GM12878 (cell line): ENCODE measurements at regions not wholly inside any gene's neighbourhood (a gene's known extent, or its start where the extent isn't known, plus 50 kb on each side); places are given as distances from the start of the nearest gene placed in this dataset.
A peak's percentile ranks its signal among the peaks of the same experiment; 100 is the strongest.
"Not testable (repeated sequence)": the region's sequence is repeated elsewhere in the genome, so short reads cannot be mapped to it uniquely, and the experiment has no call there.

Source experiments
- ATAC-seq: fragments of 200-7000 bp; cut with Tn5 transposase; 3 replicates; pipeline ENCODE4 v1.9.1; 2020; ENCODE audit warnings: mild to moderate bottlenecking, moderate library complexity
- BruUV-seq: library from RNA; stranded (reverse); fragments of 400-500 nt; replicated peaks from 2 replicates; lab custom pipeline; 2021; lab: Mats Ljungman, UMichigan
- CTCF ChIA-PET: fragments of 300-600 bp; sonication (Branson Sonifier 250); formaldehyde crosslinking; extraction: SDS; loops from one replicate; lab custom pipeline; 2021; ENCODE audit warnings: inconsistent platforms; lab: Yijun Ruan, JAX
- POLR2A ChIA-PET: fragments of 350-600 bp; formaldehyde crosslinking; extraction: SDS; loops from one replicate; lab custom pipeline; 2021; ENCODE audit warnings: inconsistent platforms; lab: Charles Lee
- RAD21 ChIA-PET: fragments of 300-600 bp; sonication (Branson Sonifier 250); formaldehyde crosslinking; loops from one replicate; lab custom pipeline; 2023; ENCODE audit warnings: antibody characterized with exemption; ENCODE audit not compliant: unreplicated experiment; lab: Charles Lee
- SMC1A ChIA-PET: fragments of 300-600 bp; sonication (Branson Sonifier 250); formaldehyde crosslinking; loops from one replicate; lab custom pipeline; 2023; ENCODE audit not compliant: unreplicated experiment, uncharacterized antibody; lab: Charles Lee
- DNase-seq: peaks from one replicate; pipeline ENCODE4 v3.0.0-alpha.2; 2011; ENCODE audit warnings: low read depth, low spot score
- FAIRE-seq: peaks from 3 replicates; lab custom pipeline; 2011; peaks lifted over from hg19 to GRCh38; lab: Jason Lieb, UNC
- H2AFZ ChIP-seq: 2 replicates; pipeline ENCODE4 v1.6.0; 2011; ENCODE audit warnings: low read depth, low read length, control low read depth; ENCODE audit not compliant: control insufficient read depth
- H3K27ac ChIP-seq: 2 replicates; pipeline ENCODE4 v1.5.1; 2011; ENCODE audit warnings: control low read depth; ENCODE audit not compliant: control insufficient read depth, insufficient read depth
- H3K27me3 ChIP-seq, 2 experiments: replicated peaks in 1 of 2; 2 replicates each; pipeline versions ENCODE4 v1.6.0 to v1.6.1; 2011; ENCODE audit warnings: low read length in 1 of 2; ENCODE audit not compliant: control insufficient read depth in 2 of 2, insufficient read depth in 2 of 2
- H3K36me3 ChIP-seq, 2 experiments: 2 replicates each; pipeline ENCODE4 v1.5.1; 2011; ENCODE audit warnings: low read length in 1 of 2; ENCODE audit not compliant: control insufficient read depth in 2 of 2, insufficient read depth in 2 of 2
- H3K4me1 ChIP-seq: 2 replicates; pipeline ENCODE4 v1.6.1; 2011; ENCODE audit warnings: mild to moderate bottlenecking, low read length, moderate library complexity, mixed read lengths; ENCODE audit not compliant: control insufficient read depth, insufficient read depth
- H3K4me2 ChIP-seq: 2 replicates; pipeline ENCODE4 v1.6.0; 2011; ENCODE audit warnings: control low read depth; ENCODE audit not compliant: control insufficient read depth, insufficient read depth
- H3K4me3 ChIP-seq: fragments of 200-600 bp; sonication (generic); 2 replicates; pipeline ENCODE4 v1.5.1; 2016
- H3K79me2 ChIP-seq: 2 replicates; pipeline ENCODE4 v1.6.0; 2011; ENCODE audit warnings: low read length; ENCODE audit not compliant: control insufficient read depth, insufficient read depth
- H3K9ac ChIP-seq: 2 replicates; pipeline ENCODE4 v1.8.0; 2011; ENCODE audit warnings: low read length, control low read depth, mixed read lengths; ENCODE audit not compliant: control insufficient read depth, insufficient read depth
- H3K9me3 ChIP-seq: replicated peaks from 3 replicates; pipeline ENCODE4 v1.5.1; 2011; ENCODE audit warnings: mild to moderate bottlenecking, low read length; ENCODE audit not compliant: control insufficient read depth, insufficient read depth
- H4K20me1 ChIP-seq: 2 replicates; pipeline ENCODE4 v1.6.0; 2011; ENCODE audit not compliant: control insufficient read depth, insufficient read depth
- WGBS: methylation state at CpG from one replicate; pipeline ENCODE4 v1.1.6; 2016; ENCODE audit warnings: low lambda C conversion rate; ENCODE audit not compliant: insufficient replicate concordance, insufficient coverage; ENCODE audit errors: missing lambda C conversion rate; 5-methylcytosine and 5-hydroxymethylcytosine counted together
- in situ Hi-C: fragments of 300-500 bp; cut with MboI; formaldehyde crosslinking; loops from 9 replicates; pipeline ENCODE4 v1.14.3; 2018; ENCODE audit warnings: mixed read lengths
- intact Hi-C: fragments of 100-400 bp; cut with micrococcal nuclease; formaldehyde crosslinking; loops from one replicate; pipeline ENCODE4 v1.14.2; 2022; ENCODE audit not compliant: unreplicated experiment

- FAIRE-seq, H4K20me1 ChIP-seq, DNase-seq, H3K9me3 ChIP-seq, H3K4me2 ChIP-seq, POLR2A ChIA-PET, H3K4me1 ChIP-seq, BruUV-seq, in situ Hi-C loops, H3K27ac ChIP-seq, H2AFZ ChIP-seq, H3K79me2 ChIP-seq, H3K36me3 ChIP-seq, H3K27me3 ChIP-seq, intact Hi-C loops, CTCF ChIA-PET, H3K9ac ChIP-seq, RAD21 ChIA-PET, SMC1A ChIA-PET, H3K4me3 ChIP-seq: not testable (repeated sequence)
- ATAC-seq, result 0 out of 3 replicates have a peak, but pooled peaks have one; percentile 24
- WGBS, result no CpG with 5 or more reads among the region's 4 CpGs
These were observed 166.4 kb downstream of the FAM72C start for GRCh38 chr1:143805374-143805773.

- CTCF ChIA-PET, in situ Hi-C loops, FAIRE-seq: not testable (repeated sequence)
These were observed 167.0 kb downstream of the FAM72C start for GRCh38 chr1:143804707-143805356.

More at GRCh38 chr1:143804707-143805356, 167.0 kb downstream of the FAM72C start:
- H3K4me2 ChIP-seq, H3K9ac ChIP-seq, H3K4me1 ChIP-seq, H3K27me3 ChIP-seq, H4K20me1 ChIP-seq, H3K27ac ChIP-seq, RAD21 ChIA-PET, H3K36me3 ChIP-seq, H3K4me3 ChIP-seq, H3K79me2 ChIP-seq, intact Hi-C loops, H2AFZ ChIP-seq, ATAC-seq, BruUV-seq, POLR2A ChIA-PET, DNase-seq, H3K9me3 ChIP-seq, SMC1A ChIA-PET: not testable (repeated sequence)
- WGBS, result 58% methylated on average over 12 of the region's 16 CpGs
